PC-3 (cell line): ENCODE measurements at regions not wholly inside any gene's neighbourhood (a gene's known extent, or its start where the extent isn't known, plus 50 kb on each side); places are given as distances from the start of the nearest gene placed in this dataset.
A peak's percentile ranks its signal among the peaks of the same experiment; 100 is the strongest.

ENCODE experiments used
- ATAC-seq: fragments of 200-7000 bp; cut with Tn5 transposase; 2 replicates; pipeline ENCODE4 v1.9.1; 2020; ENCODE audit warnings: mild to moderate bottlenecking, moderate library complexity
- BruUV-seq: library from RNA; stranded (reverse); fragments of 400-500 nt; replicated peaks from 2 replicates; lab custom pipeline; 2021; lab: Mats Ljungman, UMichigan
- CTCF ChIA-PET: fragments of 300-600 bp; sonication (Branson Sonifier 250); formaldehyde crosslinking; loops from one replicate; lab custom pipeline; 2022; ENCODE audit warnings: antibody characterized with exemption; lab: Charles Lee
- POLR2A ChIA-PET: fragments of 300-600 bp; sonication (Branson Sonifier 250); formaldehyde crosslinking; loops from one replicate; lab custom pipeline; 2022; ENCODE audit warnings: antibody characterized with exemption; ENCODE audit not compliant: unreplicated experiment; lab: Charles Lee
- DNase-seq: peaks from one replicate; pipeline ENCODE4 v3.0.0-alpha.2; 2015
- H2AFZ ChIP-seq: fragments of 300-600 bp; sonication (generic); 2 replicates; pipeline ENCODE4 v1.6.0; 2016; ENCODE audit warnings: antibody characterized with exemption, low read length
- H3F3A ChIP-seq: fragments of 300-600 bp; sonication (generic); one replicate; pipeline ENCODE4 v1.6.0; 2017; ENCODE audit warnings: antibody characterized with exemption, low read length, control low read depth, mild to moderate bottlenecking; ENCODE audit not compliant: unreplicated experiment
- H3K27ac ChIP-seq: fragments of 300-600 bp; sonication (generic); 2 replicates; pipeline ENCODE4 v1.5.1; 2016; ENCODE audit warnings: mild to moderate bottlenecking, low read length
- H3K27me3 ChIP-seq: fragments of 300-600 bp; sonication (generic); 2 replicates; pipeline ENCODE4 v1.6.1; 2016; ENCODE audit warnings: low read length, mixed read lengths
- H3K36me3 ChIP-seq: fragments of 300-600 bp; sonication (generic); 2 replicates; pipeline ENCODE4 v1.6.1; 2016; ENCODE audit warnings: low read depth, mixed run types, low read length, mixed read lengths
- H3K4me1 ChIP-seq: fragments of 300-600 bp; sonication (generic); 2 replicates; pipeline ENCODE4 v1.5.1; 2016; ENCODE audit warnings: low read length; ENCODE audit not compliant: insufficient read depth
- H3K4me2 ChIP-seq: fragments of 300-600 bp; sonication (generic); 2 replicates; pipeline ENCODE4 v1.6.0; 2016; ENCODE audit warnings: low read length
- H3K4me3 ChIP-seq: fragments of 300-600 bp; sonication (generic); 2 replicates; pipeline ENCODE4 v1.5.1; 2016; ENCODE audit warnings: mild to moderate bottlenecking, low read length, mixed read lengths
- H3K79me2 ChIP-seq: fragments of 300-600 bp; sonication (generic); 2 replicates; pipeline ENCODE4 v1.6.1; 2017; ENCODE audit warnings: low read length, mixed read lengths
- H3K9ac ChIP-seq: fragments of 300-600 bp; sonication (generic); 2 replicates; pipeline ENCODE4 v1.6.0; 2016; ENCODE audit warnings: mild to moderate bottlenecking, low read length
- H3K9me2 ChIP-seq: fragments of 300-600 bp; sonication (generic); replicated peaks from 2 replicates; pipeline ENCODE4 v1.6.1; 2016; ENCODE audit warnings: mixed run types, low read length, mixed read lengths
- H3K9me3 ChIP-seq: fragments of 300-600 bp; sonication (generic); 2 replicates; pipeline ENCODE4 v1.6.1; 2016; ENCODE audit warnings: low read length, mixed read lengths
- H4K20me1 ChIP-seq: fragments of 300-600 bp; sonication (generic); 2 replicates; pipeline ENCODE4 v1.6.1; 2016; ENCODE audit warnings: low read length, mixed read lengths
- CTCF ChIP-seq: fragments of 300-600 bp; sonication (generic); conservative IDR thresholded peaks from 2 replicates; pipeline ENCODE4 v1.5.1; 2017; ENCODE audit warnings: antibody characterized with exemption, low read depth, mild to moderate bottlenecking, low read length
- EZH2 ChIP-seq: fragments of 300-600 bp; sonication (generic); IDR thresholded peaks from one replicate; pipeline ENCODE4 v1.6.1; 2017; ENCODE audit warnings: antibody characterized with exemption, mild to moderate bottlenecking, low read length; ENCODE audit not compliant: unreplicated experiment
- EZH2phosphoT487 ChIP-seq: fragments of 300-600 bp; sonication (generic); IDR thresholded peaks from 2 replicates; pipeline ENCODE4 v1.6.1; 2018; ENCODE audit warnings: mild to moderate bottlenecking, antibody characterized with exemption, low read length, borderline replicate concordance
- intact Hi-C: fragments of 100-400 bp; cut with micrococcal nuclease; formaldehyde crosslinking; loops from 2 replicates; pipeline ENCODE4 v1.9.0; 2023

GRCh38 chr5:103638979-103639378 is 76.4 kb upstream of the NUDT12 start:
- Histone ChIP-seq H3K9me2 (no peaks in the 10 kb centered on the region), H3K9me3 (no peaks in the 10 kb centered on the region), H4K20me1 (no peaks in the 10 kb centered on the region), H3K27ac (no peak overlapping the region), H3K4me3 (no peak overlapping the region), H3K27me3 (no peaks in the 10 kb centered on the region), H3F3A (no peaks in the 10 kb centered on the region), H3K4me2 (no peak overlapping the region), H3K36me3 (no peaks in the 10 kb centered on the region), H2AFZ (no peak overlapping the region), H3K9ac (no peak overlapping the region), H3K79me2 (no peaks in the 10 kb centered on the region), H3K4me1 (peaks cover 6% of the 10 kb centered on the region; the same call in 1 of the 2 replicates)
- CTCF ChIA-PET, result no interaction called here
- ATAC-seq (no peak), DNase-seq (no peak)
- POLR2A ChIA-PET, result no interaction called here
- no TSS peak for BruUV-seq
- no peak for TF ChIP-seq EZH2phosphoT487
- TF ChIP-seq EZH2, result no peak
- no peak for TF ChIP-seq CTCF
- intact Hi-C loops, result no loop called here

GRCh38 chr5:103624675-103625074 is 62.1 kb upstream of the NUDT12 start:
- H3K4me1 ChIP-seq, result peaks cover 24% of the 10 kb centered on the region
- H3K9me3 ChIP-seq, result no peaks in the 10 kb centered on the region
- no peaks in the 10 kb centered on the region for H3K27me3 ChIP-seq
- H2AFZ ChIP-seq, result peak overlapping the region; percentile 73
- ChIA-PET CTCF (no interaction called here), POLR2A (no interaction called here)
- peak overlapping the region; percentile 53 for H3K4me2 ChIP-seq
- peak; percentile 82 for ATAC-seq
- H3K9ac ChIP-seq, result peak overlapping the region; percentile 39; the same call in 1 of the 2 replicates
- no peaks in the 10 kb centered on the region for H3F3A ChIP-seq
- no TSS peak for BruUV-seq
- TF ChIP-seq CTCF (no peak), EZH2 (no peak), EZH2phosphoT487 (no peak)
- peak overlapping the region; percentile 85 for H3K27ac ChIP-seq
- peak overlapping the region; percentile 8; the same call in 1 of the 2 replicates for H3K4me3 ChIP-seq
- 0 out of 2 replicates have a peak, but pooled peaks cover 4% of the 10 kb centered on the region for H3K9me2 ChIP-seq
- no peaks in the 10 kb centered on the region for H4K20me1 ChIP-seq
- DNase-seq, result peak; percentile 69
- intact Hi-C loops, result no loop called here
- no peaks in the 10 kb centered on the region for H3K36me3 ChIP-seq
- no peaks in the 10 kb centered on the region for H3K79me2 ChIP-seq

GRCh38 chr5:103624035-103624480 is 61.5 kb upstream of the NUDT12 start:
- peak overlapping the region; percentile 85 for H3K27ac ChIP-seq
- no peaks in the 10 kb centered on the region for H3K36me3 ChIP-seq
- H3K9me3 ChIP-seq, result no peaks in the 10 kb centered on the region
- peaks cover 24% of the 10 kb centered on the region for H3K4me1 ChIP-seq
- peak overlapping the region; percentile 53 for H3K4me2 ChIP-seq
- no peaks in the 10 kb centered on the region for H3F3A ChIP-seq
- DNase-seq (peak; percentile 72), ATAC-seq (peak; percentile 78)
- peak overlapping the region; percentile 73; the same call in 1 of the 2 replicates for H2AFZ ChIP-seq
- 0 out of 2 replicates have a peak, but pooled peaks cover 4% of the 10 kb centered on the region for H3K9me2 ChIP-seq
- TF ChIP-seq EZH2phosphoT487, result no peak
- no peak for TF ChIP-seq CTCF
- no peak for TF ChIP-seq EZH2
- H3K27me3 ChIP-seq, result no peaks in the 10 kb centered on the region
- H3K79me2 ChIP-seq, result no peaks in the 10 kb centered on the region
- no peaks in the 10 kb centered on the region for H4K20me1 ChIP-seq
- no TSS peak for BruUV-seq
- ChIA-PET CTCF (no interaction called here), POLR2A (no interaction called here)
- H3K9ac ChIP-seq, result no peak overlapping the region
- intact Hi-C loops, result no loop called here
- peak overlapping the region; percentile 8; the same call in 1 of the 2 replicates for H3K4me3 ChIP-seq
